HepG2 (cell line): ENCODE measurements at regions not wholly inside any gene's neighbourhood (a gene's known extent, or its start where the extent isn't known, plus 50 kb on each side); places are given as distances from the start of the nearest gene placed in this dataset.

ENCODE experiments used
- ATAC-seq: fragments of 200-7000 bp; cut with Tn5 transposase; 3 replicates; pipeline ENCODE4 v1.9.1; 2020; ENCODE audit warnings: mild to moderate bottlenecking, moderate library complexity
- BruUV-seq: library from RNA; stranded (reverse); fragments of 400-500 nt; replicated peaks from 2 replicates; lab custom pipeline; 2021; lab: Mats Ljungman, UMichigan
- CTCF ChIA-PET: fragments of 300-600 bp; formaldehyde crosslinking; extraction: SDS; loops from one replicate; lab custom pipeline; 2021; ENCODE audit warnings: low total read pairs, inconsistent platforms, low intra/inter-chr PET ratio; lab: Yijun Ruan, JAX
- POLR2A ChIA-PET: fragments of 350-600 bp; sonication (Branson Sonifier 250); formaldehyde crosslinking; loops from one replicate; lab custom pipeline; 2020; ENCODE audit warnings: antibody characterized with exemption, inconsistent platforms; lab: Yijun Ruan, JAX
- DNase-seq: peaks from one replicate; pipeline ENCODE4 v3.0.0-alpha.2; 2015; ENCODE audit warnings: low spot score
- FAIRE-seq: peaks from 3 replicates; lab custom pipeline; 2011; peaks lifted over from hg19 to GRCh38; lab: Jason Lieb, UNC
- H2AFZ ChIP-seq: one replicate; pipeline ENCODE4 v1.6.1; 2011; ENCODE audit warnings: low read length, inconsistent platforms
- H3K27ac ChIP-seq: fragments of 300-600 bp; 3 replicates; pipeline ENCODE4 v1.8.0; 2011; ENCODE audit warnings: mixed run types, mild to moderate bottlenecking, mixed read lengths, low read length, inconsistent platforms; ENCODE audit not compliant: insufficient read depth; ENCODE audit errors: extremely low read length
- H3K27me3 ChIP-seq, 2 experiments: fragments of 200-600 bp in 1 of 2; 2 replicates in 1 of 2; 3 replicates in 1 of 2; pipeline versions ENCODE4 v1.6.0 to v1.8.0; 2011; ENCODE audit warnings: low read length in 2 of 2, mild to moderate bottlenecking in 2 of 2, moderate library complexity in 2 of 2, inconsistent platforms in 1 of 2; ENCODE audit not compliant: insufficient read depth in 2 of 2, control insufficient read depth in 1 of 2
- H3K36me3 ChIP-seq, 2 experiments: fragments of 200-600 bp in 1 of 2; replicated peaks in 1 of 2; 2 replicates in 1 of 2; 3 replicates in 1 of 2; pipeline versions ENCODE4 v1.5.1 to v1.8.0; 2011; ENCODE audit warnings: low read length in 2 of 2, inconsistent platforms in 1 of 2; ENCODE audit not compliant: insufficient read depth in 2 of 2, control insufficient read depth in 1 of 2
- H3K4me1 ChIP-seq: 2 replicates; pipeline ENCODE4 v1.5.1; 2012; ENCODE audit warnings: low read length, inconsistent platforms; ENCODE audit not compliant: insufficient read depth
- H3K4me2 ChIP-seq: 2 replicates; pipeline ENCODE4 v1.6.0; 2011; ENCODE audit warnings: low read depth, low read length, inconsistent platforms
- H3K4me3 ChIP-seq, 3 experiments: fragments of 200-600 bp in 1 of 3; sonication (generic), shearing (Covaris generic) in 1 of 3; replicated peaks in 1 of 3; 2 replicates each; pipeline ENCODE4 v1.5.1; 2011 to 2016; ENCODE audit warnings: low read length in 3 of 3, inconsistent platforms in 2 of 3, low read depth in 2 of 3, mild to moderate bottlenecking in 2 of 3, control low read depth in 1 of 3, mixed read lengths in 1 of 3; ENCODE audit not compliant: insufficient read depth in 1 of 3
- H3K79me2 ChIP-seq: one replicate; pipeline ENCODE4 v1.6.1; 2011; ENCODE audit warnings: low read length, inconsistent platforms; ENCODE audit not compliant: insufficient read depth
- H3K9ac ChIP-seq: 2 replicates; pipeline ENCODE4 v1.6.0; 2011; ENCODE audit warnings: mild to moderate bottlenecking, low read depth, low read length, inconsistent platforms; ENCODE audit not compliant: insufficient read depth
- H3K9me3 ChIP-seq: 2 replicates; pipeline ENCODE4 v1.5.1; 2012; ENCODE audit warnings: mild to moderate bottlenecking, low read length
- H4K20me1 ChIP-seq: 2 replicates; pipeline ENCODE4 v1.6.0; 2011; ENCODE audit warnings: inconsistent platforms, mild to moderate bottlenecking, low read length, moderate library complexity; ENCODE audit not compliant: insufficient read depth
- KLF9 ChIP-seq: IDR thresholded peaks from 2 replicates; pipeline ENCODE4 v1.6.1; 2016; ENCODE audit warnings: low read depth
- NR2F2 ChIP-seq: IDR thresholded peaks from 2 replicates; pipeline ENCODE4 v1.6.1; 2012; ENCODE audit warnings: low read depth, inconsistent platforms, borderline replicate concordance
- ZFX ChIP-seq: sonication (generic); formaldehyde crosslinking; IDR thresholded peaks from 2 replicates; pipeline ENCODE4 v1.4.0; 2020; ENCODE audit warnings: mild to moderate bottlenecking, low read depth, missing genetic modification reagents, moderate library complexity
- WGBS: methylation state at CpG from one replicate; pipeline ENCODE4 v1.1.6; 2017; ENCODE audit warnings: low lambda C conversion rate; 5-methylcytosine and 5-hydroxymethylcytosine counted together
- in situ Hi-C: cut with HindIII; loops from 2 replicates; pipeline ENCODE4 v1.10.0; 2017; ENCODE audit warnings: low pct_unique_long_range_greater_than_20kb; ENCODE audit not compliant: extremely low pct_ligation_motif_present
- intact Hi-C: fragments of 100-400 bp; cut with micrococcal nuclease; formaldehyde crosslinking; loops from one replicate; pipeline ENCODE4 v1.10.0; 2022; ENCODE audit not compliant: unreplicated experiment
- TF ChIP-seq, protein P1 (sequence below): sonication (generic); formaldehyde crosslinking; IDR thresholded peaks from 2 replicates; pipeline ENCODE4 v1.5.0; 2020; ENCODE audit warnings: missing genetic modification reagents

DNA sequence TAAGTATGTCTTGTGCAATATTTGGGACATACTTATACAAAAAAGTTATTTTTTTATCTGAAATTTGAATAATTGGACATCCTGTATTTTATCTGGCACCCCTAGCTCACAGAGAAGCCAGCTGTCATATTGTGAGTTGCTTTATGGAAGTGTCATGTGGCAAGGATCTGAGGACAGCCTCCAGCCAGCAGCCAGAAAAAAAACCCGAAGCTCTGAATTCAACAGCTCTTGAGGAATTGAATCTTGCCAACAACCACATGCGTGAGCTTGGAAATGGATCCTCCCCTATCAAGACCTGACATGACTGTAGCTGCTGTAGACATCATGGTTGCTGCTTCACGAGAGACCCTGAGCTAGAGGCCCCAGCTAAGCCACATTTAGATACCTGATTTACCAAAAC, 187.2 kb upstream of the SHISA6 start:
- no peak overlapping the region for H2AFZ ChIP-seq
- POLR2A ChIA-PET: no interaction called here
- in situ Hi-C loops: no loop called here

DNA sequence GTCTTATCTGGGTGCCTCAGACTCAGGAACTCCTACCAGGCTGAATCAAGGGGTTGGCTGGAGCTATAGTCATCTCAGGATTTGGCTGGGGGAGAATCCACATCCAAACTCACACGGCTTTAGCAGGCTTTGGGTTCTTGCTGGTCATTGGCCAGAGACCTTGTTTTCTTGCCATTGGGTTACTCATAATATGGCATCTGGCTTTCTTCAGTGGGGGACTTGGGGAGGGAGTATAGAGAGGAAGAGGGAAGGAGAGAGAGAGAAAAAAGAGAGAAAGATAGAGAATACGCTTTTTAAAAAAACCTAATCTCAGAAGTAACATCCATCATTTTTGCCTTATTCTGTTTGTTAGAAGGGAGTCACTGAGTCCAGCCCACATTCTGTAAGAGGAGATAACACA, 191.5 kb upstream of the SHISA6 start:
- in situ Hi-C loops: no loop called here
- H3K9me3 ChIP-seq: no peaks in the 10 kb centered on the region
- H3K4me3 ChIP-seq: no peak overlapping the region
- intact Hi-C loops: no loop called here
- no peak for FAIRE-seq
- no TSS peak for BruUV-seq
- TF ChIP-seq KLF9 (CRISPR knock-in tag): no peak
- TF ChIP-seq, protein P1, sequence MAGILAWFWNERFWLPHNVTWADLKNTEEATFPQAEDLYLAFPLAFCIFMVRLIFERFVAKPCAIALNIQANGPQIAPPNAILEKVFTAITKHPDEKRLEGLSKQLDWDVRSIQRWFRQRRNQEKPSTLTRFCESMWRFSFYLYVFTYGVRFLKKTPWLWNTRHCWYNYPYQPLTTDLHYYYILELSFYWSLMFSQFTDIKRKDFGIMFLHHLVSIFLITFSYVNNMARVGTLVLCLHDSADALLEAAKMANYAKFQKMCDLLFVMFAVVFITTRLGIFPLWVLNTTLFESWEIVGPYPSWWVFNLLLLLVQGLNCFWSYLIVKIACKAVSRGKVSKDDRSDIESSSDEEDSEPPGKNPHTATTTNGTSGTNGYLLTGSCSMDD (CRISPR knock-in tag): no peak
- TF ChIP-seq, all 625 proteins: peak for 0
- Histone ChIP-seq H3K36me3 (no peaks in the 10 kb centered on the region), H3K4me2 (no peak overlapping the region), H3K27ac (no peak overlapping the region), H3K79me2 (no peaks in the 10 kb centered on the region), H3K27me3 (no peaks in the 10 kb centered on the region), H3K9ac (no peak overlapping the region), H3K4me1 (no peaks in the 10 kb centered on the region), H4K20me1 (no peaks in the 10 kb centered on the region), H2AFZ (no peak overlapping the region)
- DNase-seq (no peak), ATAC-seq (no peak)
- ChIA-PET POLR2A (no interaction called here), CTCF (no interaction called here)
- WGBS: 24% methylated on average over 2 of the region's 2 CpGs

More for the DNA sequence above, 187.2 kb upstream of the SHISA6 start:
- no peak for DNase-seq
- CTCF ChIA-PET: no interaction called here
- Histone ChIP-seq H3K9ac (no peak overlapping the region), H4K20me1 (no peaks in the 10 kb centered on the region), H3K27me3 (no peaks in the 10 kb centered on the region), H3K36me3 (no peaks in the 10 kb centered on the region), H3K4me2 (no peak overlapping the region), H3K4me3 (no peak overlapping the region), H3K27ac (no peak overlapping the region), H3K4me1 (no peaks in the 10 kb centered on the region), H3K9me3 (no peaks in the 10 kb centered on the region; the same call in 1 of the 2 replicates), H3K79me2 (no peaks in the 10 kb centered on the region)
- no peak for ATAC-seq
- no peak for FAIRE-seq
- BruUV-seq: no TSS peak
- 24% methylated on average over 3 of the region's 3 CpGs for WGBS
- TF ChIP-seq NR2F2: no peak
- no peak for TF ChIP-seq ZFX
- intact Hi-C loops: no loop called here
